Nephron (organoid): ENCODE measurements at regions not wholly inside any gene's neighbourhood (a gene's known extent, or its start where the extent isn't known, plus 50 kb on each side); places are given as distances from the start of the nearest gene placed in this dataset.

Experiments
- H3K27ac Mint-ChIP-seq, 3 experiments: 2 replicates each; pipeline ENCODE4 v1.8.0; 2020; ENCODE audit warnings: mixed read lengths in 3 of 3, mild to moderate bottlenecking in 2 of 3, moderate library complexity in 1 of 3
- H3K27me3 Mint-ChIP-seq: 2 replicates; pipeline ENCODE4 v1.8.0; 2021; ENCODE audit warnings: low read depth, mild to moderate bottlenecking, moderate library complexity, mixed read lengths
- H3K36me3 Mint-ChIP-seq: 2 replicates; pipeline ENCODE4 v1.8.0; 2020; ENCODE audit warnings: low read depth, mixed read lengths
- H3K4me1 Mint-ChIP-seq: 2 replicates; pipeline ENCODE4 v1.8.0; 2020; ENCODE audit warnings: mixed read lengths
- H3K4me3 Mint-ChIP-seq, 3 experiments: 2 replicates each; pipeline ENCODE4 v1.8.0; 2020; ENCODE audit warnings: mild to moderate bottlenecking in 3 of 3, mixed read lengths in 3 of 3, moderate library complexity in 2 of 3
- H3K9me3 Mint-ChIP-seq: 2 replicates; pipeline ENCODE4 v1.8.0; 2020; ENCODE audit warnings: mixed read lengths
- TF ChIP-seq, protein P1 (sequence below), 3 experiments: fragments of 200-600 bp; sonication (generic); IDR thresholded peaks; one replicate each; pipeline ENCODE4 v1.5.0; 2021; ENCODE audit warnings: antibody characterized with exemption in 3 of 3; ENCODE audit not compliant: unreplicated experiment in 3 of 3

DNA sequence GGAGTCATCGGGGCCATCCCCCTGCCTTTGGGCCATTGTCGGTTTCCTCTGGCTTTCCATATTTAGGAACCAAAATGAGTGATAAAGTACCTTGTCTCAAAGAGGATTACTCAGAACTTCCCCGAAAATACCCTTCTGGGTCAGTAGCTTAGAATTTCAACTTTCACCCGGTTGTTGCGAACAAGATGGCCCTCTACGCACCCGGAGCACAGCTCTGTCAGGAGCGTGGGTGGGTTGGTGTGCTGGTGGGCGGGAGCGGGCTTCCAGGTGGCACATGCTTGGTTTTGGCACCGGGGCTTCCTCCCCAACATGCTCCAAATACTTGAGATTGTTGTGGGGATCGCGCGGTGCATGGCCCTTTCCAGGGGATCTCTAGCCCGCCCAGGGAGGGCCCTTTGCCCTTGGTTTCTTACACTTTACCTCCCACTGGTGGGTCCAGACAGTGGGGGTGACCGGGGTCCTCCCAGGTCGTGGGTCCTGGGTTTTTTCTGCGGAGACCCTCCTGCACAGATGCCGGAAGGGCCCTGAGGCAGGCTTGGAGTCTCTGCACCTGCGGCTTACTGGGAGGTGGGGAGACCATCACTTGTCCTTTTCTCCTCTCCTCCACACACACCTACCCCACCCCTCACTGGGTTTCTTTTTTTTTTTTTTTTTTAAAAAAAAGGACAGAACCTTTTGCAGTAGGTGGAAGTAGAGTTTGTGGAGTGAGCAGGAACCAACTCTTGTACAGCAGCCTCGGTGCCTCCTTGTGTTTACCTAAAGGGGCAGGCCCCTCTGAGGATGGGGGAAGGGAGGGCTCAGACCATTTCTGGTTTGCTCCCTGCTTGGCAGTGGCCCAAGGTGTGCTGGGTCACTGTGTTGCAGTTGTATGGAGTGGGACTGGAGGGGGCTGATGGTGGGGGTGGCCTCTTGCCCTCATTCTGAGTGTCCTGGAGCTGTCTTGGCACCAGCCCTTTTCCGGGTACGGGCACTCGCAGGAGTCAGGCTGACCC is 142.1 kb downstream of the SEC14L1 start:
- H3K27ac Mint-ChIP-seq: peak overlapping the region in 2 of 3 experiments; percentile 6 to 58
- peak overlapping the region; percentile 83 to 86 (median 84) for H3K4me3 Mint-ChIP-seq
- no peaks in the 10 kb centered on the region for H3K9me3 Mint-ChIP-seq
- no peaks in the 10 kb centered on the region for H3K36me3 Mint-ChIP-seq
- peaks cover 56% of the 10 kb centered on the region for H3K27me3 Mint-ChIP-seq
- TF ChIP-seq, protein P1, sequence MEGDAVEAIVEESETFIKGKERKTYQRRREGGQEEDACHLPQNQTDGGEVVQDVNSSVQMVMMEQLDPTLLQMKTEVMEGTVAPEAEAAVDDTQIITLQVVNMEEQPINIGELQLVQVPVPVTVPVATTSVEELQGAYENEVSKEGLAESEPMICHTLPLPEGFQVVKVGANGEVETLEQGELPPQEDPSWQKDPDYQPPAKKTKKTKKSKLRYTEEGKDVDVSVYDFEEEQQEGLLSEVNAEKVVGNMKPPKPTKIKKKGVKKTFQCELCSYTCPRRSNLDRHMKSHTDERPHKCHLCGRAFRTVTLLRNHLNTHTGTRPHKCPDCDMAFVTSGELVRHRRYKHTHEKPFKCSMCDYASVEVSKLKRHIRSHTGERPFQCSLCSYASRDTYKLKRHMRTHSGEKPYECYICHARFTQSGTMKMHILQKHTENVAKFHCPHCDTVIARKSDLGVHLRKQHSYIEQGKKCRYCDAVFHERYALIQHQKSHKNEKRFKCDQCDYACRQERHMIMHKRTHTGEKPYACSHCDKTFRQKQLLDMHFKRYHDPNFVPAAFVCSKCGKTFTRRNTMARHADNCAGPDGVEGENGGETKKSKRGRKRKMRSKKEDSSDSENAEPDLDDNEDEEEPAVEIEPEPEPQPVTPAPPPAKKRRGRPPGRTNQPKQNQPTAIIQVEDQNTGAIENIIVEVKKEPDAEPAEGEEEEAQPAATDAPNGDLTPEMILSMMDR (IDR thresholded peaks at IDR 0.05; ENCODE audit: unreplicated experiment in 3 of 3): no peak
- H3K4me1 Mint-ChIP-seq: peaks cover 36% of the 10 kb centered on the region

DNA sequence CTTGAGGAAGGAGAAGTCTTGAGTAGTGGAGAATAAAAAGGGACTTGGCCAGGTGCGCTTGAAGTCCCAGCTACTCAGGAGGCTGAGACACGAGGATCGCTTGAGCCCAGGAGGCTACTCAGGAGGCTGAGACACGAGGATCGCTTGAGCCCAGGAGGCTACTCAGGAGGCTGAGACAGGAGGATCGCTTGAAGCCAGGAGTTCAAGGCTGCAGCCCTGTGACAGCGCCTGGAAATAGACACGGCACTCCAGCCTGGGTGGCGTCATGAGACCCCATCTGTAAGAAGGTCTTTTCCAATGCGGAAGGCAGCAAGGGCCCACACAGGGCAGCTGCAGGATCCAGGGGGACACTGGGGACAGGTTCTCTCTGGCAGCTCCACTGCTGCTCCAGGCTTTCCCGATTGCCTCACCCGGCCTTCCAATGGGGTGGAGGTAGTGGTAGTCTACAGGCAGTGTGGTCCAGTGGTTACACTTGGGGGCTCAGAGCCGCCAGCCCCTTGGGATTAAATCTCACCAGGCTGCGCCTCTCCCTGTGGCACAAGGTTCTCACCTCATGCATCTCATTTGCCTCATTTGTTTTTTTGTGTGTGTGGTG is 143.4 kb downstream of the SEC14L1 start:
- Mint-ChIP-seq H3K36me3 (no peaks in the 10 kb centered on the region), H3K9me3 (no peaks in the 10 kb centered on the region), H3K27ac (peak overlapping the region in 2 of 3 experiments; percentile 6 to 58), H3K4me1 (peaks cover 47% of the 10 kb centered on the region), H3K4me3 (no peak overlapping the region), H3K27me3 (peaks cover 51% of the 10 kb centered on the region)
- TF ChIP-seq, protein P1 (IDR thresholded peaks at IDR 0.05; ENCODE audit: unreplicated experiment in 3 of 3): no peak

DNA sequence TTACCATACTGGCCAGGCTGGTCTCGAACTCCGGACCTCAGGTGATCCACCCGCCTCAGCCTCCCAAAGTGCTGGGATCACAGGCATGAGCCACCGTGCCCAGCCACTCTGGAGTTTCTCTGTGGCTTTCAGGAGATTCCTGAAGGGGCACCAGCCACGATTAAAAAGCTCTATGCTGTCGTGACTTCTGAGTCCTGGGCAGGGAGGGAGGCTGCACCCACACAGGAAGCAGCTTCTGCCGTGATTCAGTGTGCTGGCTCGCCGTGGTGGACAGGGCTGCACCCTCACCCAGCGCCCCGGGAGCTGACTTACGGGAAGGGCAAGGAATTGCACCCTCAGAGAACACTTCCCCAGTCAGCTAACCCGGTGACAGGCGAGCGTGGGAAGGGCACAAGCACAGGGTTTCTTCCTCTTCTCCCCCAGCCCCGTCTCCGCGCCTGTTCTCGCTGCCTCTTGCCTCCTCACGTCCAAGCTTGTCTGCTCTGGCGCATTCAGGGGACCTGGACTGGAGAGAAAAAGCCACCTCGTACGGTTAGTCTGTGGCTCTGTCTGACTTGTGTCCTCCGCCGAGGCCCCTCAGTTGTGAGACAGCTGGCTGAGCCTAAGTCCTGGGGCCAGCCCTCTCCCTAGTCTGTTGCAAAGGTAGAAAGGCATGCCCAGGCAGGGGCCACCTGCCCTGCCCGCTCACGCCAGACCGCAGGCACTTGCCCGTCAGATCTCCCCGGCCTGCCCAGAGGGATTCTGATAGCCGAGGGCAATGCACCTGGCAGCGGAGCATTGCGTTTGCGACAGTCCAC is 145.0 kb downstream of the SEC14L1 start:
- TF ChIP-seq, protein P1 (IDR thresholded peaks at IDR 0.05; ENCODE audit: unreplicated experiment in 3 of 3): no peak
- H3K4me1 Mint-ChIP-seq: peaks cover 46% of the 10 kb centered on the region
- H3K27ac Mint-ChIP-seq: peak overlapping the region in 2 of 3 experiments; percentile 1 to 27
- H3K36me3 Mint-ChIP-seq: no peaks in the 10 kb centered on the region
- no peaks in the 10 kb centered on the region for H3K9me3 Mint-ChIP-seq
- H3K27me3 Mint-ChIP-seq: peaks cover 35% of the 10 kb centered on the region
- H3K4me3 Mint-ChIP-seq: no peak overlapping the region

DNA sequence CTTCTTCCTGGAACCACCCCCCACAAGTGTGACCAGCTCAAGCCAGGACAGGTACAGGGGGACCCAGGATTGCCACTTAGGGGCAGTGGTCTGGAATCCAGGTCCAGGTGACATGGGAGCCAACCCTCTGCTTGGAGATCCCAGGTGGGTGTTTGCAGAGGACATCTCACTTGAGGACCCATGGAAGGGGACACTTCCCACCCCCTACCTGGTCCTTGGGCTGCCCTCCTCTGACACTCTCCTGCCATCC is 145.5 kb downstream of the SEC14L1 start:
- Mint-ChIP-seq H3K27me3 (peaks cover 35% of the 10 kb centered on the region), H3K9me3 (no peaks in the 10 kb centered on the region), H3K36me3 (no peaks in the 10 kb centered on the region), H3K27ac (peak overlapping the region in 1 of 3 experiments; percentile 33), H3K4me1 (peaks cover 46% of the 10 kb centered on the region), H3K4me3 (no peak overlapping the region)
- TF ChIP-seq, protein P1 (IDR thresholded peaks at IDR 0.05; ENCODE audit: unreplicated experiment in 3 of 3): no peak

DNA sequence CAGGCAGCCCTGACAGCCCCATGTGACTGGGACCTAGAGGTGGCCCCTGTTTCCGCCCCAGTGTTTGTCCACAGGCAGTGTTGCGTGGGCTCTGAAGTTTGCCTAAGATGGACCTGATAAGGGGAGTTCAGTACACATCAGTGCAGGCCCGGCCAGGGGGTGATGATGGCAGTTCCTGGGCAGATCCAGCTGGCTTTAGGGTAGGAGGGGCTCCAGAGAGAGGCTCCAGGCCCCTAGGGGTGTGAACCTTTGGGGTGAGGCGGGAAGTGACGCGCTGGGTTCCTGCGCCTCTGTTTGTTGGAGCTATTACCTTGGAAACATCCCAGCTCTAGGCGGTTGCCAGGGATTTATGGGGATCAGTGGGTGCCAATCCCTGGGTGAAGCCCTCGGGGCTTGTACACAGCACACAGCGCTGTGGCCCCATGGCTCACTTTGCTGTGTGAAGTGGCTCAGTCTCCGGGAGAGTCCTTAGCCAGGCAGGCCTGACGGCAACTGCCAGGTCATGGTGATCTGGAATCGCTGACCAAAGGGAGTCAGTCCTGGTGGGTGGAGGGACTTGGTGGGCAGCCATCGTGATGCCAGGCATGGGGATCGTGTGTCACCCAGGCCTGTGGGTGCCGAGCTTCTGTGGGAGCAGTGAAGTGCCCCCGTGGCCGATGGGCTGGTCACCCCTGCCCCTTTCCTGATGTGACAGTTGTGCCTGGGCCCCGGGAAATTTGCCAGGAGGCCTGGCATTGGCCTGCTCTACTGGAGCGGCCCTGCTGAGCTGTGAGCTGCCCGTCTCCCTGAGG is 146.1 kb downstream of the SEC14L1 start:
- Mint-ChIP-seq H3K4me3 (peak overlapping the region in 1 of 3 experiments; percentile 47), H3K27me3 (peaks cover 31% of the 10 kb centered on the region), H3K36me3 (no peaks in the 10 kb centered on the region), H3K9me3 (no peaks in the 10 kb centered on the region), H3K27ac (peak overlapping the region; percentile 66 to 95 (median 84)), H3K4me1 (peaks cover 44% of the 10 kb centered on the region)
- TF ChIP-seq, protein P1 (IDR thresholded peaks at IDR 0.05; ENCODE audit: unreplicated experiment in 3 of 3): no peak
